ENCODE measurements at regions not wholly inside any gene's neighbourhood (a gene's known extent, or its start where the extent isn't known, plus 50 kb on each side); places are given as distances from the start of the nearest gene placed in this dataset.

DNA sequence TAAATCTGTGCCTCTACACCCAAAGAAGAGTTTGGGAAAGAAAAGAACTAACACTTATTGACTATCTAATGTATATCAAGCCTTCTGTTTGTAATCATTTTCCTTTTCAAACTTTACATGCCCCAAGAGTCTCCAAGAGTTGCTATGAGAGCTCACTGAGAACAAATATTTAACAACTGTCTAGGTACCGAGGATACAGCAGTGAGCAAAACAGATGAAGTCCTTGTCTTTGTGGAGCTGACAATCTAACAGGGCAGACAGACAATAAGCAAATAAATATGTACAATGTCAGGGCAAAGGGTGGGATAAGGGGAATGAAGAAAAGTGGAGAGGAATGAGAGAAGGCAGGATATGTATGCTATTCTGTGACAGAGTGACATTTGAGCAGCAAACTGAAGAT lies 64.8 kb upstream of the KSR1 start:
- no peak for DNase-seq (ENCODE audit: low read depth)

DNA sequence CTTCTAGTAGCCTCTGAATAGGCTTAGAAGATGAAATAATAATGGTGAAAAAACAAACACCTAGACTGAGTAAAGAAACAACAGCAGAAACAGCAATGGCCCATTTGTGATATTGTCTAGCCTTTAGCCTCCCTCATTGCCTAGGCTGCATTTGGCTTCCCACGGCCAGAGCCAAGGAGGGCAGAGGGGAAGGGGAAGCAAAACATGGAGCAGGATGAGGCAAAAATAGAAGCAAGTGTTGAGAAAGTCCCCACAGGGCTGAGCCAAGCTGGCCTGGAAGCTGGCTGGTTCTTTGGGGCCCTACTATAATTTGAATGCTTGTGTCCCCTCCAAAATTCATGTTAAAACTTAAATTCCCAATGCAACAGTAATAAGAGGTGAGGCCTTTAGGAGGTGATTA lies 60.2 kb upstream of the KSR1 start:
- no peak for DNase-seq (ENCODE audit: low read depth)

DNA sequence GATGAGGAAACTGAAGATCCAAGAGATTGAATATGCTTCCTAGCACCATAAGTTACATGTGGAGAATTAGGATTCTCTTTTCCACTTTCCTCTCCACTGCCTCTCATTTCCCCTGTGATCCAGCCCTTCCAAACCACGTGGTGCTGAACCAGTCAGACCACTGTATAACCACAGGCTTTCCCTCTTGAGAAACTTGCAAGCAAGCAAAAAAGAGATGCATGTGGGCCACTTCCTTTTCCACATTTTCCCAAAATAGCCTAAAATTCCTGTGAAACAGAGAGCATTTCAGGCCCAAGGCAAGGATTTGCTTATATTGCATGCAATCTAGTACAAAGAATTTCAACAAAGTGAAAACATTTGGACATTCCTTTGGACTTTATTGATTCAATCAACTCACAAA lies 59.3 kb upstream of the KSR1 start:
- DNase-seq (ENCODE audit: low read depth) = no peak

DNA sequence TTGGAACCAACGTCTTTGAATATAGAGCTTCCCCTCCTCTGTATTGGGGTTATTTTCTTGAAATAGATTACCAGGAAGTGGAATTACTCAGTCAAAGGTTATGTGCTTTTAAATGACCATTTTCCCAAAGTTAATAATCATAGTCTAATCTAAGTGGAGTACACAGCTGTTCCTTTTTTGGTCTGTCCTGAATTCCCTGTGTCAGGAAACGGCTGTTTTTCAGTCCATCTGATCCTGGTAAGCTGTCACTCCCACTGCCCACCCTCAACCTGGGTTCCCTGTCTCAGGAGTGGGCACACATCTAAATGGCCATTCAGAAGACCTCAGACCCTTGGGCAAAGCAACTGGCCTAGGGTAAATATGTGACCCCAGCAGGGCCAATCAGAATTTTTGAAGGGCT lies 57.6 kb upstream of the KSR1 start:
- DNase-seq (ENCODE audit: low read depth) = no peak

DNA sequence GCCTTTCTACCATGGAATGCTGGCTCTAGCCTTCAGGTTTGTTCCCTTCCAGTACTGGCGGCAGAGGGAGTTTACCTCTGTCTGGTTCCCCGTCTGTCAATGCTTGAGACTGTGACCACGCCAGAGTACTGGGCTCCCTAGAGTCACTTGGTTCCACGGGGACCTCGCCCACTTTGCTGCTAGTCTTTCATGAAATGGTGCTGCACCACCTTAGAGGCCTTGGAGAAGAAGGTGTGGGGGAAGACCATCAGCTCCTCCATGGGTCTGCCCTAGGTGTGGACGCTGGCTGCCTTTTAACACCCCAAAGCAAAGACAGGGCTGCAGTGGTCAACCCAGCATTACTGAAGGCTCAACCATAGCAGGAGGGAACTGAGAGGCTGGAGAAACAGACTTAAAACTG lies 55.3 kb upstream of the KSR1 start:
- DNase-seq (ENCODE audit: low read depth) = no peak

DNA sequence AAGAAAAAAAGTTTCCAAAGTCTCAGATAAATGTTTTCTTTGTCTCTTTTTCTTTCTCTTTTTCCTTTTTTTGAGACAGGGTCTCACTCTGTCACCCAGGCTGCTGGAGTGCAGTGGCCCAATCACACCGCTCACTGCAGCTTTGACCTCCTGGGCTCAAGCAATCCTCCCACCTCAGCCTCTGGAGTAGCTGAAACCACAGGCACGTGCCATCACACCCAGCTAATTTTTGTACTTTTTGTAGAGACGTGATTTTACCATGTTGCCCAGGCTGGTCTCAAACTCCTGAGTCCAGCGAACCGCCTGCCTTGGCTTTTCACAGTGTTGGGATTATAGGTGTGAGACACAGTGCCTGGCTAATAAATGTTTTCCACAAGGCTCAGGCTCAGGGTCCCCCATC lies 53.3 kb upstream of the KSR1 start:
- DNase-seq (ENCODE audit: low read depth) = no peak

DNA sequence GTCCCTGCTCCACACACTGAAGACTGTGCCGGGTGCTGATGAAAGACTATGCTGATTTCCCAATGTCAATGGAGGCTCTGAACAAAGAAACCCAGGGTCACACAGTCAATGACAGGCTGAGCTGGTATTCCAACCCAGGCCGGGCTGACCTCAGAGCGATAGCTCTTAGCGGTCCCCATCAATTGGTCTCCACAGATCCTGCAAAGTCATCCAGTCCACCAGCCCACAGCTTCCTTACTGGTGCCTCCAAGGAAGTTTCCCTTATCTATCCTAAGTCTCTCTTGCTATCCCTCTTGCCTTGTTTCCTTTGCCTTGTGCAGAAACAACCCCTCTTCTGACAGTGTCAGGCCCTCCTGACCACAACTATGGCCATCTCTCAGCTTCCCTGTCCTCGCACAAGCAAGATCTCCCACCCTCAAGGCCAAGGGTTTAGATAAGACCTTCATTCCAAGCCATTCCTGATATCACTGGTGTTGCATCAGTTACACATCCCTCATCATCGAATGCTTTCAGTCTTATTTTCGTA lies 52.7 kb upstream of the KSR1 start:
- DNase-seq (ENCODE audit: low read depth) = no peak

DNA sequence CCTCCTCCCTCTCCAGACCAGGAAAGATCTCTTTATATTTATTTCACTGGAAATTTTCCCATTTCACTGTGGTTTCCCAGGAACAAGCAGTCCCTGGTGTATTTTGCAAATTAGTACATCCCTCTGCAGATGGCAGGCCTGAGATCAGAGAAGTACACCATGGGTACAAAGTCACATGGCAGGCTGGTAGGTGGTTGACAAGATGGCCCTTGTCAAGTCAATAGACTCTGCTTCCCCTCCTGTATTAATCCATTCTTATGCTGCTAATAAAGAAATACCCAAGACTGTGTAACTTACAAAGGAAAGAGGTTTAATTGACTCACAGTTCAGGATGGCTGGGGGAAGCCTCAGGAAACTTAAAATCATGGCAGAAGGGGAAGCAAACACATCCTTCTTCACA lies 51.6 kb upstream of the KSR1 start:
- no peak for DNase-seq (ENCODE audit: low read depth)
